ENCODE measurements at regions not wholly inside any gene's neighbourhood (a gene's known extent, or its start where the extent isn't known, plus 50 kb on each side); places are given as distances from the start of the nearest gene placed in this dataset.
A peak's percentile ranks its signal among the peaks of the same experiment; 100 is the strongest.
"Not testable (repeated sequence)": the region's sequence is repeated elsewhere in the genome, so short reads cannot be mapped to it uniquely, and the experiment has no call there.

DNA sequence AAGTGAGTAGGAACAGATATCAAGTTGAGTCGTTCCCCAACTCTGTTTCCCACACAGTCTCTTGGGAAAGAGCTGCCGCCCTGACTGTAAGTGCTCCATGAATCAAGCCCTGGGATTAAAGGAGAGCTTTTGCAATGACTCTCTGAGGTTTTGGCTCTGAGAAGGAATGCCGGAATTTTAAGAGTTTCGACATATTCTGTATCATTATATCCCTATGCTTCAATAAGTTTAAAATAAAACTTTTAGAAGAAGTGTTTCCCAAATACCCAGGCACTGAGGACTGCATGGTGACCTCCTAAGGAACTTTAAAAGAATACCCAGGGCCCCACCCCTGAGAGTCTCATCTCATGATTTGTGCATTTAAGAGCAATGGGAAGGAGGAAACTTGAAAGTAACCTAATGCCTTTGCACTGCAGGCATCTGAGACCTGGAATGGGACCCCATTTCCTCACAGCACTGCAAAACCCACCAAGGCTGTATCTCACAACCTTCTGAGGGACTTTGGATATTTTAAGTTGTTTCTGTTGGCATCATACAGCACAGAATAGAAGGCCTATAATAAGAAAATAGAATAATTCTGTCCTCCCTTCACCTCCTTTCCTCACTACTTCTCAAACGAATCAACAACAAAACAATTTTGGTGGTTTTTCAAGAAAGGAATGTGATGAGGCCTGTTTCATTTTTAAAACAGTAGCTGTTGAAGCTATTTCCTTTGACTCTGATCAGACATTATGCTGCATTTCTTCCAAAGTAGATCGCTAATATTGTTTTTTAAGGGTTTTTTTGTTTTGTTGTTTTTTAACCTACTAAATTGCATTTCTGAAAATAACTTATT, 121.2 kb downstream of the GASK1B start:
- no peak for DNase-seq

DNA sequence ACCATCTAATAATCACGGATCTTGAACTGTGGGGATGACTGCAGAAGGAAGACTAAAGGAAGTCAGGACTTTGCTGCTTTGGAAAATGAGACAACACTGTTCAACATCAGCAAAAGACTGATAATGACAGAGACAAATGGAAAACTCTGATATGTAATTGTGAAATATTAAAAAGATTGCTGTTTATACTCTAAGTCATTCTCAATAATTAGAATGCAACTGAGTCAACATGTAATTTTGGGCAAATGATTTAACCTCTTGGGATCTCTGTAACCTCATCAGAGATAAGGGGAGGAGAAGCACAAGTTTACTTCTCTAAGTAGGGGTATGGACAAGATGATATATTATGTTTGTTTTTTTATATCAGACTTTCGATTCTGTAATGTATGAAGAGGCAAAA, 121.9 kb downstream of the GASK1B start:
- DNase-seq: no peak

- DNase-seq: no peak
Observed at GRCh38 chr4:158046345-158046744, 126.5 kb downstream of the GASK1B start.

DNA sequence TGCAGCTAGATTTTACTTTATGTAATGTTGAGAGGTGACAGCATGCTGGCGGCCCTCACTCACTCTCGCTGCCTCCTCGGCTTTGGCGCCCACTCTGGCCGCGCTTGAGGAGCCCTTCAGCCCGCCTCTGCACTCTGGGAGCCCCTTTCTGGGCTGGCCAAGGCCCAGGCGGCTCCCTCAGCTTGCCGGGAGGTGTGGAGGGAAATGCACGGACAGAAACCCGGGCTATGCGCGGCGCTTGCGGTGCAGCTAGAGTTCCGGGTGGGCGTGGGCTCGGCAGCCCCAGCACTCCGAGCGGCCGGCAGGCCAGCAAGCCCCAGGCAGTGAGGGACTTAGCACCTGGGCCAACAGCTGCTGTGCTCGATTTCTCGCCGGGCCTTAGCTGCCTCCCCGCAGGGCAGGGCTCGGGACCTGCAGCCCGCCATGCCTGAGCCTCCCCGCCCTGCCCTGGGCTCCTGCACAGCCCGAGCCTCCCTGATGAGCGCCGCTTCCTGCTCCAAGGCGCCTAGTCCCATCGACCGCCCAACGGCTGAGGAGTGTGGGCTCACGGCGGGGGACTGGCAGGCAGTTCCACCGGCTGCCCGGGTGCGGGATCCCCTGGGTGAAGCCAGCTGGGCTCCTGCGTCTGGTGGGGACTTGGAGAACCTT, 128.7 kb downstream of the GASK1B start:
- no peak for DNase-seq

- no peak for DNase-seq
Observed at GRCh38 chr4:158042591-158043030, 130.2 kb downstream of the GASK1B start.

- DNase-seq: no peak
Observed at GRCh38 chr4:158038718-158039117, 134.1 kb downstream of the GASK1B start.

GRCh38 chr4:158036998-158037397, 135.8 kb downstream of the GASK1B start:
- no peak for DNase-seq

- no peak for DNase-seq
Observed at GRCh38 chr4:158035662-158036195, 137.1 kb downstream of the GASK1B start.

DNA sequence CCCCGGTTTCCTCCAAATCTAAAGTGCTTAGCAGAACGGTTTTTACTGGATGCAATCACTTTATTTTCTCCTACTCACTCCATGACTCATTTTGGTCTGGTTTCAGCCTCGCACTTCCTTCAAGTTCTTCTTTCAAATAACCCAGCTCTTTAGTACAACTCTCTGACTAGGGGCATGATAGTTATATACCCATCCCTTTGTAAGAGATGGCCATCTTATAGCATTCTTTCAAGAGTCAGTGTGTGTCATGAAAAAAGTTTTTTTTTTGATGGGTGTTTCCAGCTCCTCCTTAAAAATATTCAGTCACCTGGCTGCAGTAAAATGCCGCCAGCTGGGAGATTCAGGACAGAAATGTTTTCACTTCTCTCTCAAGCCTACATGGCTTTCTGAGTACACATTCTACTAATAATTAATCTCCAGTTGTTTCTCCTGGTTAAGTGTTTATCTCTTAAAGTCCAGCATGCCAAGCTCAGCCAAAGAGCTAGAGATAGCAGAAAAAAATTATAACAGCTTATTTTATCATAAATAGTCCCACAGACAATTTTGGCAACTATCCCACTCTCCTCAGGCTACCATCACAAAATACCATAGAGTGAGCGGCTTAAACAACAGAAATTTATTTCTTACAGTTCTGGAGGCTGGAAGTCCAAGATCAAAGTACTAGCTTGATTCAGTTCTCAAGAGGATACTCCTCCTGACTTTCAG, 139.3 kb downstream of the GASK1B start:
- peak; percentile 82 for DNase-seq

DNA sequence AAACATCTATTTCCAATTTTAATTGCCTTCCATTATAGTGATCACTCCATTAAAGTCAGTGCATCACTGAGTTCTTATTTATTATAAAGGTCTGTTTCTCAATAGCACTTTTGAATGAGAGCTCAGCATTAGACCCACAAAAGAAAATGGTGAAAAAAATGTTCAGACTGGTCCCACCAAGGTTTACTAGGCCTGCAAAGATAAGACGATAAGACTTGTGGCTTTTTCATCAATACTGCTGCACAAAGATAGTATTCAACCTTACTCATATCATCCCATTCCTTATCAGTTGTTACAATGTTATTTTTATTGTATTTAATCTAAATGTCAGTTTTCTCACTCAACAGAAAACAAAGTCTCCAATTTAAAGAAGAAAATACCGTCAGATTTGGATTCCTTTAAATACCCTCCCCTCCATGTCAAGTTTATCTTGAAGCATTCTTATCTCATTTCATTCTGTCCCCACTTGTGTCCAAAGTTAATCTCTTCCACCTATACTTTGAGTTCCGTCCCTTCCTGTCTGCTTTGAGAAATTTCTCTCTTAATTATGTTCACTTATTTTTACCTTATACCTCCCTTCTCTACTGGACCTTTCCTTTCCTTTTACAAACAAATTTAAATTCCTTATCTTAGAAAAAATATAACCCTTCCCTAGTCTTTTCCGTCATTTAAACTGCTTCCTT, 140.0 kb downstream of the GASK1B start:
- no peak for DNase-seq

DNA sequence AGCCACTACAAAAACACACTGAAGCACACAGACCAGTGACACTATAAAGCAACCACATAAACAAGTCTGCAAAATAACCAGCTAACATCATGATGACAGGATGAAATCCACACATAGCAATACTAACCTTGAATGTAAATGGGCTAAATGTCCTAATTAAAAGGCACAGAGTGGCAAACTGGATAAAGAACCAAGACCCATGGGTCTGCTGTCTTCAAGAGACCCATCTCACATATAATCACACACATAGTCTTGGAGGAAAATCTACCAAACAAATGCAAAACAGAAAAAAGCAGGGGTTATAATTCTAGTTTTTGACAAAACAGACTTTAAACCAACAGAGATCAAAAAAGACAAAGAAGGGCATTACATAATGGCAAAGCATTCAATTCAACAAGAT, 144.4 kb downstream of the GASK1B start:
- DNase-seq: not testable (repeated sequence)

- no peak for DNase-seq
Observed at GRCh38 chr4:158025131-158025530, 147.7 kb downstream of the GASK1B start.

DNA sequence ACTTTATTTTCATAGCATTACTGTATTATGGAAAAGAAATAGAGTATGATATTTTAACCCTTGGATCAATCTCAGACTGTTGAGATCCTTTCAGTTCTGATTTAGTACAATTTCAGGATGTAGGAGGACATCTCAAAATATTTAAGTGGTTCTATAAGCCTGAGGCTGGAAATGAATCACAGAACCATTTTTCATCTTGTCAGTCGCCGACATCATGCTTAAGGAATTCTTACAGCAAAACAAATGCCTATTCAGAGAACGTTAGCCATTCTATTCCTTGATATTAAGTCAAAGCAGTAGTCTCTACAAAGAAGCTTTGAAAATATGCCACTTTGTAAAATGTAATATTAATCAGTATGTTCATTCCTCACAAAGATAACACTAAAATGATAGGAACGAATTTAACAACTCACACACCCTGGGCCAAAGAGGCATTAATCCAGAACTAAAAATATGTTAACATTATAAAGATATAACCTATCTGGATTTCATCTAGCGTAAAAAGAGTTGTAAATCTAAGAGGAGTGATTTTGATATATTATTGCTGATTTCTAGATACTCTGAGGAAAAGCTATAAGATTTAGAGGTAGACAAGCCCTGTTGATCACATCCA, 152.0 kb downstream of the GASK1B start:
- peak; percentile 29 for DNase-seq

- DNase-seq: peak; percentile 78
Observed at GRCh38 chr4:158020176-158020575, 152.6 kb downstream of the GASK1B start.

DNA sequence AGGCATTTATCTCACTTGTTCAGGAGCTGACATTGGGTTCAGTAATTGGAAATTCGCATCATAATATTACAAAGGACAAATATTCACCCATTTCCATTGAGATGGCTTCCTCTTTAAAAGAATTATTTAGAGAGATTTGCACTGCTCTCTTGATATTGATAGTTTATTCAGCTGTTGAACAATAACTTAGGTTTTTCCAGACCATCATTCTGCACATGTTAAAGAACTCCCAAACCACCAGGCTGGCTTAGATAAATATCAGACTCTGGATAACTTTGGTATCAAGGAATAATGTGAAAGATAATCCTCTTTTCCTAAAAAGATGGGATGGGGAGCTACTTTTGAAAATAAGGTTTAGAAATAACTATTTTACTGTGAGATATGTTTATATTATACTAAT, 154.0 kb downstream of the GASK1B start:
- no peak for DNase-seq

DNA sequence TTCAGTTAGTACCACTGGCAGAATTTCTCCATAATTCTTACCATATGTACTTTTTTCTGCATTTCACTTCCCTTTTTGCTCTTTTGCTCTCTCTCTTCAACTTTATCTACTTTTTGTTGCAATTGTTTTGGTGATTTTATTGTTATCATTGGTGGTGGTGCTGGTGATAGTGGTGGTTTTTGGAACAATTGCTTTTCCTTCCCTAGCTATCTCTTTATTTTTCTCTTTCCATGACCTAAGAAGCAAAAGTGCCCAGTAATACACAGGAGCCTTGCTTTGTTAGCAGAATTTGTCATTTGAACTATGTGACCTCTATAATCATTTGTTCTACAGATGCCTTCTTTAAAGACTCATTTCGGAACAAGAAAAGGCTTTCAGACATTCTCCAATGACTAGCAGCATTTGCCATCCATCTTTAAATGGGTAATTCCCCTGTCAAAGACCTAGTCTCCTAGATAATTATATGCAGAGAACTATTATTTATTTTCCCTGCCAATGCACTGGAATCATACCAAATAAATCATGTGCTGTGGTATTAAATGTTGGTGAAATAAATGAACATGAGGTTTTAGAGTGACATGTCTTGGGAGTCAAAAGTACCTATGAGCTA, 154.5 kb downstream of the GASK1B start:
- DNase-seq: peak; percentile 39

GRCh38 chr4:158016511-158016910, 156.3 kb downstream of the GASK1B start:
- DNase-seq: no peak

DNA sequence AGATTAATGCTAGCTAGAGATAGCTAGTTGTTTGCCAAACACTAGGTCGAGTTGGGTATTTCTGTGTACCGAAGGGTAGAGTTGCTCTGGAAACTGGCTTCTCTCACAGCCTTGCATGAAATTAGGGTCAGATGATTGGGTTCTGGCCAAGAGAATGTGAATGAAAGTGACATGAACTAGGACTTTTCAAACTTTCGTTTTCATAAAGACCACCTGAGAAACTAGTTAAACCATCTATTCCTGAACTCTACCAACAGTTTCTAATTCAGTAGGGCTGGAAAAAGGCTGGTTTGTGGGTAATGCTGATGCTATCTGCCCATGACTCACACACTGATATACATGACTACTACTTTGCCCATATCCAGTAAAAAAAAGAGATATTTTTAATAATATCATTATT, 157.6 kb downstream of the GASK1B start:
- DNase-seq: peak; percentile 38

GRCh38 chr4:158013858-158014257, 159.0 kb downstream of the GASK1B start:
- no peak for DNase-seq

- DNase-seq: no peak
Observed at GRCh38 chr4:158010361-158010760, 162.5 kb downstream of the GASK1B start.

- DNase-seq: no peak
Observed at GRCh38 chr4:158008551-158009218, 164.1 kb downstream of the GASK1B start.

All from suppressor macrophage treated with lipopolysaccharide for 4 hours (primary cell).